Neural crest cell (in vitro differentiated cells): ENCODE measurements at regions not wholly inside any gene's neighbourhood (a gene's known extent, or its start where the extent isn't known, plus 50 kb on each side); places are given as distances from the start of the nearest gene placed in this dataset.

Source experiments
- DNase-seq: peaks from one replicate; pipeline ENCODE4 v3.0.0; 2021; ENCODE audit warnings: low read depth, mixed read lengths, low spot score
- H3K27ac Mint-ChIP-seq: one replicate; pipeline ENCODE4 v1.8.0; 2021; ENCODE audit warnings: mild to moderate bottlenecking, mixed read lengths; ENCODE audit not compliant: unreplicated experiment
- H3K27me3 Mint-ChIP-seq: 2 replicates; pipeline ENCODE4 v1.8.0; 2021; ENCODE audit warnings: low read depth, mild to moderate bottlenecking, mixed read lengths
- H3K36me3 Mint-ChIP-seq: 2 replicates; pipeline ENCODE4 v1.8.0; 2021; ENCODE audit warnings: low read depth, mild to moderate bottlenecking, mixed read lengths
- H3K4me1 Mint-ChIP-seq: 2 replicates; pipeline ENCODE4 v1.8.0; 2021; ENCODE audit warnings: mixed read lengths
- H3K4me3 Mint-ChIP-seq: one replicate; pipeline ENCODE4 v1.8.0; 2021; ENCODE audit warnings: mild to moderate bottlenecking, mixed read lengths
- H3K9me3 Mint-ChIP-seq: 2 replicates; pipeline ENCODE4 v1.8.0; 2021; ENCODE audit warnings: mixed read lengths
- CTCF ChIP-seq: fragments of 200-600 bp; sonication (generic); conservative IDR thresholded peaks from 2 replicates; pipeline ENCODE4 v1.5.0; 2021; ENCODE audit warnings: antibody characterized with exemption, mild to moderate bottlenecking

- Mint-ChIP-seq H3K4me1 (no peaks in the 10 kb centered on the region), H3K36me3 (no peaks in the 10 kb centered on the region), H3K4me3 (no peak overlapping the region), H3K27ac (no peak overlapping the region), H3K9me3 (peaks cover 2% of the 10 kb centered on the region), H3K27me3 (no peaks in the 10 kb centered on the region)
- DNase-seq: no peak
- TF ChIP-seq CTCF: no peak
Measured at GRCh38 chr16:63690961-63691360, 1430.9 kb downstream of the CDH11 start.

GRCh38 chr16:63690267-63690666 lies 1431.6 kb downstream of the CDH11 start:
- Mint-ChIP-seq H3K9me3 (peaks cover 2% of the 10 kb centered on the region), H3K4me3 (no peak overlapping the region), H3K27ac (no peak overlapping the region), H3K36me3 (no peaks in the 10 kb centered on the region), H3K4me1 (no peaks in the 10 kb centered on the region), H3K27me3 (no peaks in the 10 kb centered on the region)
- DNase-seq: no peak
- TF ChIP-seq CTCF: no peak

GRCh38 chr16:63689068-63689467 lies 1432.8 kb downstream of the CDH11 start:
- TF ChIP-seq CTCF: no peak
- Mint-ChIP-seq H3K36me3 (no peaks in the 10 kb centered on the region), H3K4me3 (no peak overlapping the region), H3K4me1 (no peaks in the 10 kb centered on the region), H3K9me3 (peaks cover 2% of the 10 kb centered on the region), H3K27ac (no peak overlapping the region), H3K27me3 (no peaks in the 10 kb centered on the region)
- no peak for DNase-seq

GRCh38 chr16:63684149-63685101 lies 1437.4 kb downstream of the CDH11 start:
- H3K4me1 Mint-ChIP-seq: no peaks in the 10 kb centered on the region
- TF ChIP-seq CTCF: no peak
- H3K4me3 Mint-ChIP-seq: no peak overlapping the region
- no peaks in the 10 kb centered on the region for H3K36me3 Mint-ChIP-seq
- H3K9me3 Mint-ChIP-seq: peaks cover 2% of the 10 kb centered on the region
- no peaks in the 10 kb centered on the region for H3K27me3 Mint-ChIP-seq
- DNase-seq: no peak
- no peak overlapping the region for H3K27ac Mint-ChIP-seq

GRCh38 chr16:63682844-63683243 lies 1439.0 kb downstream of the CDH11 start:
- H3K36me3 Mint-ChIP-seq: no peaks in the 10 kb centered on the region
- no peak for TF ChIP-seq CTCF
- H3K9me3 Mint-ChIP-seq: peaks cover 2% of the 10 kb centered on the region
- no peak overlapping the region for H3K4me3 Mint-ChIP-seq
- no peaks in the 10 kb centered on the region for H3K4me1 Mint-ChIP-seq
- H3K27me3 Mint-ChIP-seq: no peaks in the 10 kb centered on the region
- no peak for DNase-seq
- H3K27ac Mint-ChIP-seq: no peak overlapping the region
